ENCODE measurements at regions not wholly inside any gene's neighbourhood (a gene's known extent, or its start where the extent isn't known, plus 50 kb on each side); places are given as distances from the start of the nearest gene placed in this dataset.

- peaks cover 5% of the 10 kb centered on the region for H3K27me3 Mint-ChIP-seq
- peaks cover 25% of the 10 kb centered on the region for H3K4me1 Mint-ChIP-seq
- peaks cover 15% of the 10 kb centered on the region for H3K9me3 Mint-ChIP-seq
- DNase-seq, result no peak
- H3K36me3 Mint-ChIP-seq, result peaks cover 14% of the 10 kb centered on the region
- no peak overlapping the region for H3K4me3 Mint-ChIP-seq
- no peak overlapping the region for H3K27ac Mint-ChIP-seq
- POLR2A ChIA-PET, result no interaction called here
- ATAC-seq (ENCODE audit: low read depth), result no peak
These were observed 255.8 kb downstream of the ANAPC1 start for GRCh38 chr2:111628221-111628620.

DNA sequence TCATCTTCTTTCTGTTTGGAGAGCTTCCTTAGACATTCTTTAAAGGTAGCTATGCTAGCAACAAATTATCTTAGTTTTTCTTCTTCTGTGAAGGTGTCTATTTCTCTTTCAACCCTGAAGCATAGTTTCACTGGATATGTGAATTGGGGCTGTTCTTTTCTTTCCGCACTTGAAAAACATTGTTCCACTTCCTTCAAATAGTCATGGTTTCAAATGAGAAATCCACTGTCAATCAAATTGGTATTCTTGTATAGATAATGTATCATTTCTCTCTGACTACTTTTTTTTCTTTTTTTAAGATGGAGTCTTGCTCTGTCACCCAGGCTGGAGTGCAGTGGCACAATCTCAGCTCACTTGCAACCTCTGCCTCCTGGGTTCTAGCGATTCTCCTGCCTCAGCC, 254.0 kb downstream of the ANAPC1 start:
- Mint-ChIP-seq H3K36me3 (peaks cover 13% of the 10 kb centered on the region), H3K4me3 (no peak overlapping the region), H3K27me3 (peaks cover 7% of the 10 kb centered on the region), H3K9me3 (peaks cover 15% of the 10 kb centered on the region), H3K27ac (no peak overlapping the region), H3K4me1 (peaks cover 22% of the 10 kb centered on the region)
- POLR2A ChIA-PET, result no interaction called here
- DNase-seq (no peak), ATAC-seq (ENCODE audit: low read depth) (no peak)

GRCh38 chr2:111632661-111633060, 251.3 kb downstream of the ANAPC1 start:
- DNase-seq (peak; percentile 45), ATAC-seq (ENCODE audit: low read depth) (peak; percentile 97)
- POLR2A ChIA-PET, result interaction anchor here (0.6 kb wide), 1 partner anchor 11 kb away, joined by 3 read pairs; no protein-coding TSS in a partner anchor
- Mint-ChIP-seq H3K4me3 (peak overlapping the region; percentile 66), H3K27ac (peak overlapping the region; percentile 88), H3K9me3 (peaks cover 16% of the 10 kb centered on the region), H3K27me3 (peaks cover 7% of the 10 kb centered on the region), H3K36me3 (peaks cover 11% of the 10 kb centered on the region), H3K4me1 (peaks cover 15% of the 10 kb centered on the region)

DNA sequence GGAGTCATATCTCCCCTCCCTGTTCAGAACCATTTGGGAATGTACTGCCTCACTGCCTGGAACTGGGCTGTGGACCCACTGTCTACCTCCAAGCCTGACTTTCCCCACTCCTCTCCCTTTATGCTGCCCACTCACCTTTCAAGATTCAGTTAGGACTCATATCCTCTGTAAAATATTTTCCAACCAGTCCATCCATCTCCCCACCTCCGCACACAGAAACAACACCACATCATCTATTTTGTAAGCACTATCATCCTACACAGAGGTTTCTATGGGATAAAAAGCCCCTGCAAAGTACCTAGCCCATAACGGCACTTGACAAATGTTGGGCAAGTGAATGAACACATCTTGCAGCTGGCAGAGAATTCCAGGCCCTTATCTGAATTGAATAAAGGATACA, 250.8 kb downstream of the ANAPC1 start:
- Mint-ChIP-seq H3K27ac (peak overlapping the region; percentile 88), H3K27me3 (peaks cover 13% of the 10 kb centered on the region), H3K4me3 (peak overlapping the region; percentile 66), H3K9me3 (peaks cover 14% of the 10 kb centered on the region), H3K36me3 (peaks cover 14% of the 10 kb centered on the region), H3K4me1 (peaks cover 15% of the 10 kb centered on the region)
- ATAC-seq (ENCODE audit: low read depth) (no peak), DNase-seq (no peak)
- POLR2A ChIA-PET, result no interaction called here

GRCh38 chr2:111633643-111634042, 250.3 kb downstream of the ANAPC1 start:
- peaks cover 13% of the 10 kb centered on the region for H3K27me3 Mint-ChIP-seq
- H3K9me3 Mint-ChIP-seq, result peaks cover 12% of the 10 kb centered on the region
- H3K27ac Mint-ChIP-seq, result peak overlapping the region; percentile 69
- POLR2A ChIA-PET, result no interaction called here
- no peak overlapping the region for H3K4me3 Mint-ChIP-seq
- DNase-seq (no peak), ATAC-seq (ENCODE audit: low read depth) (no peak)
- peaks cover 15% of the 10 kb centered on the region for H3K4me1 Mint-ChIP-seq
- peaks cover 13% of the 10 kb centered on the region for H3K36me3 Mint-ChIP-seq

DNA sequence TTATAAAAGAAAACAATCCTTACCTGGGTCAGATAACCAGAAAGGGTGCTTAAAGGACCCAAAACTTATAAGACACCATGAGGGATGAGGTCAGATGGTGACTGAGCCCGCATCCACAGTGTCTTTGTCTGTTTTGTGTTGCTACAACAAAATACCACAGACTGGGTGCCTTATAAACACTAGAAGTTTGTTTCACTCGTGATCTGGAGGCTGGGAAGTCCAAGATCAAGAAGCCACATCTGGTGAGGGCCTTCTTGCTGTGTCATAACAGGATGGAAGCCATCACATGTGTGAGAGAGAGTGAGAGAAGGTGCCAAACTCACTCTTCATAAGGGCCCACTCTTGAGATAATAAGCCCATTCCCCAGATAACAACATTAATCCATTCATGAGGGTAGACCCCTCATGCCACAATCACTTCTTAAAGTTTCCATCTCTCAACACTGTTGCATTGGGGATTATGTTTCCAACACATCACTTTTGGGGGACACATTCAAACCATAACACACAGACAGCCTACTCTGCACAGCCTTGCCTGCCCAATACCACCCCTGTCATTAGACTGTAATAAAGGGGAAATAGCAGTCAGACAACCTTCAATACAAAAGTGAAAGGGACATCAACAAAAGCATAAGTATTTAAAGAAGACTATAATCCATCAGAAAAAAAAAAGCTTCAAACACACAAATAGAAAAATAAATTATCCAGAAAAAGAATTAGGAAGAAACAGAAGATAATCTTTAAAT, 249.8 kb downstream of the ANAPC1 start:
- peaks cover 15% of the 10 kb centered on the region for H3K4me1 Mint-ChIP-seq
- no peak for DNase-seq
- H3K4me3 Mint-ChIP-seq, result no peak overlapping the region
- H3K36me3 Mint-ChIP-seq, result peaks cover 13% of the 10 kb centered on the region
- ATAC-seq (ENCODE audit: low read depth), result peak; percentile 20
- peaks cover 13% of the 10 kb centered on the region for H3K27me3 Mint-ChIP-seq
- POLR2A ChIA-PET, result no interaction called here
- peaks cover 8% of the 10 kb centered on the region for H3K9me3 Mint-ChIP-seq
- H3K27ac Mint-ChIP-seq, result peak overlapping the region; percentile 69

GRCh38 chr2:111634995-111635538, 248.9 kb downstream of the ANAPC1 start:
- Mint-ChIP-seq H3K4me3 (no peak overlapping the region), H3K27ac (no peak overlapping the region), H3K27me3 (peaks cover 13% of the 10 kb centered on the region), H3K9me3 (peaks cover 8% of the 10 kb centered on the region), H3K36me3 (peaks cover 13% of the 10 kb centered on the region), H3K4me1 (peaks cover 15% of the 10 kb centered on the region)
- POLR2A ChIA-PET, result no interaction called here
- ATAC-seq (ENCODE audit: low read depth) (no peak), DNase-seq (no peak)

DNA sequence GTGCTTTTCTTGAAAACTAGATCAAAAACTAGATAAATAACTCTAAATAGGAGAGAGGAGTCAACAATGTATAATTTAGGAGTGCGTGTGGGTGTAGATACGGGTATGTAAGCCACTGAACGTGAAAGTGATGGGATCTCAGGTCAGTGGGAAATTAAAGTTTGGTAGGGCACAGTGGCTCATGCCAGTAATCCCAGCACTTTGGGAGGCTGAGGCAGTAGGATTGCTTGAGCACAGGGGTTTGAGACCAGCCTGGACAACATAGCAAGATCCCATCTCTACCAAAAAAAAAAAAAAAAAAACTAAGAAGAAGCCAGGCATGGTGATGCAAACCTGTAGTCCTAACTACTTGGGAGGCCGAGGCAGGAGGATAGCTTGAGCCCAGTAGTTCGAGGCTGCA, 247.1 kb downstream of the ANAPC1 start:
- DNase-seq, result no peak
- Mint-ChIP-seq H3K9me3 (peaks cover 5% of the 10 kb centered on the region), H3K36me3 (peaks cover 10% of the 10 kb centered on the region), H3K27me3 (peaks cover 13% of the 10 kb centered on the region), H3K27ac (no peak overlapping the region), H3K4me3 (no peak overlapping the region), H3K4me1 (peaks cover 13% of the 10 kb centered on the region)
- ATAC-seq (ENCODE audit: low read depth), result no peak
- POLR2A ChIA-PET, result no interaction called here

GRCh38 chr2:111638274-111638877, 245.6 kb downstream of the ANAPC1 start:
- Mint-ChIP-seq H3K9me3 (peaks cover 5% of the 10 kb centered on the region), H3K4me3 (no peak overlapping the region), H3K27ac (no peak overlapping the region), H3K36me3 (peaks cover 10% of the 10 kb centered on the region), H3K4me1 (peaks cover 2% of the 10 kb centered on the region), H3K27me3 (peaks cover 15% of the 10 kb centered on the region)
- ATAC-seq (ENCODE audit: low read depth) (no peak), DNase-seq (no peak)
- POLR2A ChIA-PET, result interaction anchor here (0.6 kb wide), 1 partner anchor 13 kb away, joined by 3 read pairs; no protein-coding TSS in a partner anchor

- H3K27me3 Mint-ChIP-seq, result peaks cover 20% of the 10 kb centered on the region
- DNase-seq, result no peak
- peaks cover 3% of the 10 kb centered on the region for H3K9me3 Mint-ChIP-seq
- H3K4me1 Mint-ChIP-seq, result peaks cover 3% of the 10 kb centered on the region
- H3K36me3 Mint-ChIP-seq, result peaks cover 7% of the 10 kb centered on the region
- no peak overlapping the region for H3K4me3 Mint-ChIP-seq
- POLR2A ChIA-PET, result interaction anchor here (0.5 kb wide), 1 partner anchor 16 kb away, joined by 4 read pairs; no protein-coding TSS in a partner anchor
- no peak for ATAC-seq (ENCODE audit: low read depth)
- H3K27ac Mint-ChIP-seq, result no peak overlapping the region
These were observed 243.5 kb downstream of the ANAPC1 start for GRCh38 chr2:111640480-111640879.

- peaks cover 6% of the 10 kb centered on the region for H3K36me3 Mint-ChIP-seq
- ATAC-seq (ENCODE audit: low read depth), result no peak
These were observed 241.2 kb downstream of the ANAPC1 start for GRCh38 chr2:111642586-111643327.

DNA sequence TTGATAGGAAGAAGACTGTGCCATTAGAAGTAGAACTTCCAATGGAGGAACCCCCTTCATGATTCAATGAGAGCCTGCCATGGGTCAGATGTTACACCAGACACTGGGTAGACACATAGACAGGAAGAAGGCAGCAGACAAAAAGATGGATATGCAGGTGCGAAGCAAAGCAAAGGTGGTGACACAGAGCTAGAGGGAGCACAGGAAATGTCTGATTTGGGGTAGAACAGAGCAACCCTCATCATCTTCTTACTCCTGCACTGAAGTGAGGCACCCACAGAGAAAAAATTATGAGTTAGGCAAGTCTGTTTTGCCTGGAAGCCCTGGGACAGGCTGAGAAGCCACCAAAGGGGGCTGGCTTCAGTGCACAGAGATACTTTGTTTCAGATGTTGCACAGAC, 240.2 kb downstream of the ANAPC1 start:
- POLR2A ChIA-PET, result no interaction called here
- Mint-ChIP-seq H3K4me1 (peaks cover 3% of the 10 kb centered on the region), H3K9me3 (peaks cover 8% of the 10 kb centered on the region), H3K4me3 (no peak overlapping the region), H3K27ac (no peak overlapping the region), H3K27me3 (peaks cover 22% of the 10 kb centered on the region), H3K36me3 (peaks cover 2% of the 10 kb centered on the region)
- no peak for ATAC-seq (ENCODE audit: low read depth)
- DNase-seq, result no peak

More at GRCh38 chr2:111642586-111643327, 241.2 kb downstream of the ANAPC1 start:
- DNase-seq, result no peak
- peaks cover 3% of the 10 kb centered on the region for H3K4me1 Mint-ChIP-seq
- no peak overlapping the region for H3K4me3 Mint-ChIP-seq
- POLR2A ChIA-PET, result no interaction called here
- no peak overlapping the region for H3K27ac Mint-ChIP-seq
- H3K27me3 Mint-ChIP-seq, result peaks cover 26% of the 10 kb centered on the region
- H3K9me3 Mint-ChIP-seq, result peaks cover 9% of the 10 kb centered on the region

GRCh38 chr2:111647359-111647758, 236.6 kb downstream of the ANAPC1 start:
- no peak overlapping the region for H3K4me3 Mint-ChIP-seq
- peaks cover 3% of the 10 kb centered on the region for H3K4me1 Mint-ChIP-seq
- no peak overlapping the region for H3K27ac Mint-ChIP-seq
- H3K27me3 Mint-ChIP-seq, result peaks cover 34% of the 10 kb centered on the region
- POLR2A ChIA-PET, result no interaction called here
- DNase-seq (no peak), ATAC-seq (ENCODE audit: low read depth) (no peak)
- H3K36me3 Mint-ChIP-seq, result peaks cover 2% of the 10 kb centered on the region
- H3K9me3 Mint-ChIP-seq, result peaks cover 11% of the 10 kb centered on the region

All from activated naive CD8-positive, alpha-beta T cell treated with anti-CD3 and anti-CD28 coated beads, Interleukin-2, amount 10 ng/mL, durations not matched to agents 7 days and 5 days (primary cell).